ENCODE measurements at regions not wholly inside any gene's neighbourhood (a gene's known extent, or its start where the extent isn't known, plus 50 kb on each side); places are given as distances from the start of the nearest gene placed in this dataset.

DNA sequence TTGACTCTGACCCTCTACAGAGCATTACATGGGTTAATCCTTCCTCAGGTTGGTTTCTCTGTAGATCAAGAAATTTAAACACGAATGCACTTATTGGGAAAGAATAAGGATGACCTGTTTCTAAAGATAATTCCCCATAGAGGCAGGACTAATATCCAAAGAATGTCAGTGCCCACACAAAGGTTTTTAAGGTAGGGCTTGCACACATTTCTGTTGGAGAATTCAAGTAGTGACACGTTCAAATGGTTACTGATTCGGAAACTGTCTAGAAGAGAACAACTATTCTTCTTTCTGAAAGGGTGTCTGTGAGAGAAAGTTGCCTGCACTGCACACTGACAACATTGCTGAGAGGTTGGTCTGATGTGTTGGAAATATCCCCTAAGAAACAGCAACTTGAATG is 167.3 kb downstream of the ZNF326 start:
- H3K9me3 ChIP-seq (ENCODE audit: insufficient read depth, low read depth, low read length), result no peaks in the 10 kb centered on the region
- H3K4me3 ChIP-seq (ENCODE audit: insufficient read depth, low read depth, low read length), result no peak overlapping the region
- TF ChIP-seq CTCF (IDR thresholded peaks at IDR 0.05; ENCODE audit: insufficient read depth, low read depth, low read length) (no peak), EZH2 (IDR thresholded peaks at IDR 0.05; ENCODE audit: insufficient read depth, low read length) (no peak)
- no peak overlapping the region for H3K4me2 ChIP-seq (ENCODE audit: low read length)
- H3K36me3 ChIP-seq (ENCODE audit: insufficient read depth, low read length), result no peaks in the 10 kb centered on the region
- FAIRE-seq (no peak), DNase-seq (ENCODE audit: low read depth) (no peak)
- peaks cover 4% of the 10 kb centered on the region for H3K36me3 Mint-ChIP-seq (ENCODE audit: low read depth, unreplicated experiment)
- no peaks in the 10 kb centered on the region for H3K27me3 ChIP-seq (ENCODE audit: insufficient read depth, low read length)
- no peak overlapping the region for H3K9ac ChIP-seq (ENCODE audit: low read length)
- no peaks in the 10 kb centered on the region for H3K4me1 ChIP-seq (ENCODE audit: insufficient read depth, low read length)
- no peak overlapping the region for H3K4me3 Mint-ChIP-seq (ENCODE audit: unreplicated experiment)
- peaks cover 2% of the 10 kb centered on the region for H3K27me3 Mint-ChIP-seq (ENCODE audit: low read depth, unreplicated experiment)
- H2AFZ ChIP-seq (ENCODE audit: low read depth, low read length), result no peak overlapping the region
- H4K20me1 ChIP-seq (ENCODE audit: insufficient read depth, low read length), result no peaks in the 10 kb centered on the region
- H3K79me2 ChIP-seq (ENCODE audit: insufficient read depth, low read length), result no peaks in the 10 kb centered on the region
- peaks cover 5% of the 10 kb centered on the region for H3K9me3 Mint-ChIP-seq (ENCODE audit: unreplicated experiment)
- H3K4me1 Mint-ChIP-seq (ENCODE audit: low read depth, unreplicated experiment), result peaks cover 5% of the 10 kb centered on the region
- H3K27ac Mint-ChIP-seq (ENCODE audit: unreplicated experiment), result no peak overlapping the region
- H3K27ac ChIP-seq (ENCODE audit: low read depth, low read length), result no peak overlapping the region

DNA sequence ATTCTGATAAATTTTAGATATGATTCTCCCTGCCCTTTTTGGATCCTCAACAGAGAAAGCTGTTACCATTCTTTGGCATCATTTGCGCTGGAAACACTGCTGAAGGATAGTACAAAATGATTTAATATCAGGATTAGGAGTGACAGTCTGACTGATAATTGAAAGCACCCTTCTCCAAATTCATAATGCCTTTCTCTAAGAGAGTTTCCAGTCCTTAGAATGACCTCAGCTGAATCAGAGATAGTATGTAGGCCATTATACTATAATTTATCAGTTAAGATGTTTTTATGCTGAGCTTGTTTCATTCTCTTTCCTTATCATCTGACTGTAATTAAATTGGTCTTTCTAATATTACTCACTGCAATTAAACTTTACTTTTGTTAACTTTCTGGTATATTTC is 166.7 kb downstream of the ZNF326 start:
- no peaks in the 10 kb centered on the region for H4K20me1 ChIP-seq (ENCODE audit: insufficient read depth, low read length)
- no peaks in the 10 kb centered on the region for H3K36me3 ChIP-seq (ENCODE audit: insufficient read depth, low read length)
- no peak overlapping the region for H3K4me3 Mint-ChIP-seq (ENCODE audit: unreplicated experiment)
- H3K27me3 ChIP-seq (ENCODE audit: insufficient read depth, low read length), result no peaks in the 10 kb centered on the region
- no peaks in the 10 kb centered on the region for H3K9me3 ChIP-seq (ENCODE audit: insufficient read depth, low read depth, low read length)
- no peak overlapping the region for H3K27ac ChIP-seq (ENCODE audit: low read depth, low read length)
- no peaks in the 10 kb centered on the region for H3K79me2 ChIP-seq (ENCODE audit: insufficient read depth, low read length)
- H3K4me3 ChIP-seq (ENCODE audit: insufficient read depth, low read depth, low read length), result no peak overlapping the region
- H3K4me1 ChIP-seq (ENCODE audit: insufficient read depth, low read length), result no peaks in the 10 kb centered on the region
- DNase-seq (ENCODE audit: low read depth) (no peak), FAIRE-seq (no peak)
- H3K9ac ChIP-seq (ENCODE audit: low read length), result no peak overlapping the region
- no peak overlapping the region for H2AFZ ChIP-seq (ENCODE audit: low read depth, low read length)
- peaks cover 2% of the 10 kb centered on the region for H3K9me3 Mint-ChIP-seq (ENCODE audit: unreplicated experiment)
- H3K27ac Mint-ChIP-seq (ENCODE audit: unreplicated experiment), result no peak overlapping the region
- peaks cover 5% of the 10 kb centered on the region for H3K4me1 Mint-ChIP-seq (ENCODE audit: low read depth, unreplicated experiment)
- H3K4me2 ChIP-seq (ENCODE audit: low read length), result no peak overlapping the region
- TF ChIP-seq EZH2 (IDR thresholded peaks at IDR 0.05; ENCODE audit: insufficient read depth, low read length) (no peak), CTCF (IDR thresholded peaks at IDR 0.05; ENCODE audit: insufficient read depth, low read depth, low read length) (no peak)
- H3K27me3 Mint-ChIP-seq (ENCODE audit: low read depth, unreplicated experiment), result peaks cover 3% of the 10 kb centered on the region
- H3K36me3 Mint-ChIP-seq (ENCODE audit: low read depth, unreplicated experiment), result peaks cover 1% of the 10 kb centered on the region

DNA sequence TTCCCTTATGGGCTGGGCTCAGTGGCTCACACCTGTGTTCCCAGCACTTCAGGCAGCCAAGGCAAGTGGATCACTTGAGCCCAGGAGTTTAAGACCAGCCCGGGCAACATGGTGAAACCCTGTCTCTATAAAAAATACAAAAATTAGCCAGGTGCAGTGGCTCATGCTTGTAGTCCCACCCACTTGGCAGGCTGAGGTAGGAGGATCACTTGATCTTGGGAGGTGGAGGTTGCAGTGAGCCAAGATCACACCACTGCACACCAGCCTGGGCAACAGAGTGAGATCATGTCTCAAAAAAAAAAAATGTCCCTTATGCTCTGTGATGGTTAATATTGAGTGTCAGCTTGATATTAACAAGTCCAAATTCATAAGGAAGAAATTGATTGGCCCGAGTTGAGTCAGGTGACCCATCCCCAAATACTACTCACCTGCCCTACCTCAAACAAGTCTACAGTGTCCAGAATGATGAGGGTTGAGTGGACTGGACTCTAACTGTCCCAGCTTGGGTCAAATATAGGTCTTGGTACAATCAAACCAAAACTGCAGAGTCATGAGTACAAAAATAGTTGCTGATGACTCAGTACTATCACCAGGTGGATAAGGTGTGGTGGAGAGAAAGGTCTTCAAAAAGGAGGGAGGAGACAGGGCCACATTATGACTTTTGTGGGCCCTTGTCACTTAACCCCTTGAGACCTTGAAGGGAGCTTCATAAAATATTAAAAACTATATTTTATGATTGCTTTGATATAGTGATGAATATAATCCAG is 161.0 kb downstream of the ZNF326 start:
- Histone ChIP-seq H3K36me3 (ENCODE audit: insufficient read depth, low read length) (no peaks in the 10 kb centered on the region), H3K9me3 (ENCODE audit: insufficient read depth, low read depth, low read length) (peaks cover 3% of the 10 kb centered on the region), H3K4me2 (ENCODE audit: low read length) (no peak overlapping the region), H3K79me2 (ENCODE audit: insufficient read depth, low read length) (no peaks in the 10 kb centered on the region), H3K4me3 (ENCODE audit: insufficient read depth, low read depth, low read length) (no peak overlapping the region), H3K27ac (ENCODE audit: low read depth, low read length) (no peak overlapping the region), H3K4me1 (ENCODE audit: insufficient read depth, low read length) (no peaks in the 10 kb centered on the region), H4K20me1 (ENCODE audit: insufficient read depth, low read length) (no peaks in the 10 kb centered on the region), H2AFZ (ENCODE audit: low read depth, low read length) (no peak overlapping the region), H3K27me3 (ENCODE audit: insufficient read depth, low read length) (no peaks in the 10 kb centered on the region), H3K9ac (ENCODE audit: low read length) (no peak overlapping the region)
- no peaks in the 10 kb centered on the region for H3K4me1 Mint-ChIP-seq (ENCODE audit: low read depth, unreplicated experiment)
- TF ChIP-seq CTCF (IDR thresholded peaks at IDR 0.05; ENCODE audit: insufficient read depth, low read depth, low read length) (no peak), EZH2 (IDR thresholded peaks at IDR 0.05; ENCODE audit: insufficient read depth, low read length) (no peak)
- no peak overlapping the region for H3K27ac Mint-ChIP-seq (ENCODE audit: unreplicated experiment)
- H3K36me3 Mint-ChIP-seq (ENCODE audit: low read depth, unreplicated experiment), result no peaks in the 10 kb centered on the region
- H3K4me3 Mint-ChIP-seq (ENCODE audit: unreplicated experiment), result no peak overlapping the region
- peaks cover 3% of the 10 kb centered on the region for H3K27me3 Mint-ChIP-seq (ENCODE audit: low read depth, unreplicated experiment)
- FAIRE-seq, result no peak
- no peak for DNase-seq (ENCODE audit: low read depth)
- H3K9me3 Mint-ChIP-seq (ENCODE audit: unreplicated experiment), result peaks cover 10% of the 10 kb centered on the region
